ENCODE measurements at regions not wholly inside any gene's neighbourhood (a gene's known extent, or its start where the extent isn't known, plus 50 kb on each side); places are given as distances from the start of the nearest gene placed in this dataset.
"Not testable (repeated sequence)": the region's sequence is repeated elsewhere in the genome, so short reads cannot be mapped to it uniquely, and the experiment has no call there.

GRCh38 chr1:10922315-10923060 lies 90.0 kb upstream of the TARDBP start:
- DNase-seq (ENCODE audit: missing footprints); ATAC-seq; intact Hi-C loops (cut with DNase I): not testable (repeated sequence)

- intact Hi-C loops (cut with DNase I): no loop called here
- DNase-seq (ENCODE audit: missing footprints): no peak
Observed at GRCh38 chr1:10924030-10924429, 88.4 kb upstream of the TARDBP start.

GRCh38 chr1:10928654-10929053 lies 83.8 kb upstream of the TARDBP start:
- ATAC-seq (no peak), DNase-seq (ENCODE audit: missing footprints) (no peak)
- intact Hi-C loops (cut with DNase I): no loop called here

More at GRCh38 chr1:10924030-10924429, 88.4 kb upstream of the TARDBP start:
- no peak for ATAC-seq

GRCh38 chr1:10932088-10932487 lies 80.4 kb upstream of the TARDBP start:
- DNase-seq (ENCODE audit: missing footprints): no peak
- intact Hi-C loops (cut with DNase I): no loop called here
- ATAC-seq: no peak

GRCh38 chr1:10934150-10934818 lies 78.2 kb upstream of the TARDBP start:
- intact Hi-C loops (cut with DNase I): no loop called here
- no peak for ATAC-seq
- DNase-seq (ENCODE audit: missing footprints): no peak

- ATAC-seq (no peak), DNase-seq (ENCODE audit: missing footprints) (no peak)
- intact Hi-C loops (cut with DNase I): no loop called here
Observed at GRCh38 chr1:10935246-10935645, 77.2 kb upstream of the TARDBP start.

- no peak for DNase-seq (ENCODE audit: missing footprints)
- intact Hi-C loops (cut with DNase I): no loop called here
- ATAC-seq: no peak
Observed at GRCh38 chr1:10935724-10936123, 76.7 kb upstream of the TARDBP start.

- intact Hi-C loops (cut with DNase I): no loop called here
- no peak for DNase-seq (ENCODE audit: missing footprints)
- no peak for ATAC-seq
Observed at GRCh38 chr1:10936998-10937901, 75.2 kb upstream of the TARDBP start.

GRCh38 chr1:10938741-10939417 lies 73.6 kb upstream of the TARDBP start:
- no peak for DNase-seq (ENCODE audit: missing footprints)
- intact Hi-C loops (cut with DNase I): no loop called here
- no peak for ATAC-seq

GRCh38 chr1:10939654-10940450 lies 72.6 kb upstream of the TARDBP start:
- no peak for ATAC-seq
- intact Hi-C loops (cut with DNase I): loop anchor here (5.0 kb wide), 1 partner anchor 443 kb away; no protein-coding TSS in a partner anchor
- DNase-seq (ENCODE audit: missing footprints): no peak

GRCh38 chr1:10940451-10940804 lies 72.0 kb upstream of the TARDBP start:
- intact Hi-C loops (cut with DNase I): loop anchor here (5.0 kb wide), 1 partner anchor 443 kb away; no protein-coding TSS in a partner anchor
- DNase-seq (ENCODE audit: missing footprints): no peak
- no peak for ATAC-seq

GRCh38 chr1:10940838-10941237 lies 71.6 kb upstream of the TARDBP start:
- intact Hi-C loops (cut with DNase I): loop anchor here (5.0 kb wide), 1 partner anchor 444 kb away; no protein-coding TSS in a partner anchor
- DNase-seq (ENCODE audit: missing footprints) (no peak), ATAC-seq (no peak)

GRCh38 chr1:10941891-10942541 lies 70.4 kb upstream of the TARDBP start:
- no peak for DNase-seq (ENCODE audit: missing footprints)
- no peak for ATAC-seq
- intact Hi-C loops (cut with DNase I): loop anchor here (5.0 kb wide), 1 partner anchor 445 kb away; no protein-coding TSS in a partner anchor

GRCh38 chr1:10942542-10942912 lies 69.9 kb upstream of the TARDBP start:
- ATAC-seq: no peak
- DNase-seq (ENCODE audit: missing footprints): no peak
- intact Hi-C loops (cut with DNase I): loop anchor here (5.0 kb wide), 1 partner anchor 445 kb away; no protein-coding TSS in a partner anchor

GRCh38 chr1:10943041-10943440 lies 69.4 kb upstream of the TARDBP start:
- intact Hi-C loops (cut with DNase I): loop anchor here (5.0 kb wide), 1 partner anchor 446 kb away; no protein-coding TSS in a partner anchor
- no peak for DNase-seq (ENCODE audit: missing footprints)
- ATAC-seq: no peak

GRCh38 chr1:10943991-10944730 lies 68.3 kb upstream of the TARDBP start:
- DNase-seq (ENCODE audit: missing footprints) (no peak), ATAC-seq (peak; percentile 13)
- intact Hi-C loops (cut with DNase I): loop anchor here (5.0 kb wide), 1 partner anchor 447 kb away; no protein-coding TSS in a partner anchor
